Cerebellar cortex (tissue), 1 donor: ENCODE measurements at regions not wholly inside any gene's neighbourhood (a gene's known extent, or its start where the extent isn't known, plus 50 kb on each side); places are given as distances from the start of the nearest gene placed in this dataset.

ENCODE experiments used
- DNase-seq: peaks from one replicate; pipeline ENCODE4 v3.0.0-alpha.2; 2015; ENCODE audit warnings: low spot score

GRCh38 chr2:163541943-163542342, 193.9 kb downstream of the FIGN start:
- DNase-seq = no peak

- DNase-seq = no peak
Observed at GRCh38 chr2:163541495-163541894, 194.3 kb downstream of the FIGN start.

DNA sequence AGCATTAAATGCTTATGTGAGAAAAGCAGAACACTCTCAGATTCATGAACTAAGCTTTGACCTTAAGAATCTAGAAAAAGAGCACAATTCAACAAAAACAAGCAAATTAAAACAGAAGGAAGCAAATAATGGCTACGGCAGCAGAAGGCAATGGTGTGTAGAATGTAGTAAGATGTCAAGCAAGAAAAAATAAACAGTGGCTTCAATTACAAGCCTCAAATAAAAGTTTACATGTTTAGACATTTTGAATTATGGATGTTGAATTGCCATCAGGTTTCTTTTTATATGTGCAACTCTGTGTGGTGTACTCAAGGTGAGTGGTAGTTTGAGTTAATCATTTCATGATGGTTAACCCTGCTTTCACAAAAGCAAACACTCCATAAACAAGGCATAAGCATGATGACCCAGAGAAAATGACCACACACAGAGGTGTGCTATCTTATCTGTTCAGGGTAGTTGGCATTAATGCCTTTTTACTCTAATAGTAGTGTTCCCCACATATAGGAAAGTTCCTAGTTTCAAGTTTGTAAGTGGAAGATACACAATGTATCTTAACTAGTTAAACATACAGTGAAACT, 207.1 kb downstream of the FIGN start:
- DNase-seq = no peak

DNA sequence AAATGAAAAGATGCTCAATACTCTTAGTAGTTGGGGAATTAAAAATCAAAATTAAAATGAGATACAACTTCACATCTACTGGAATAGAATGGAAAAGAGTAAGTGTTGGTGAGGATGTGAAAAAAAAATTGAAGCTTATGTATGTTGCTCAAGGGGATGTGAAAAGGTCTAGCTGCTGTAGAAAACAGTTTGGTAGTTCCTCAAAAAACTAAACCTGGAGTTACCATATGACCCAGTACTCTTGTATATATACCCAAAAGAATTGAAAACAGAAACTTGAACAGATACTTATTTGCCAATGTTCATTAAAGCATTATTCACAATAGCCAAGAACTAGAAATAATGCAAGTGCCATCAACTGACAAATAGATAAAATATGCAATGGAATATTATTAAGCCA, 208.4 kb downstream of the FIGN start:
- no peak for DNase-seq

- no peak for DNase-seq
Observed at GRCh38 chr2:163518762-163519161, 217.0 kb downstream of the FIGN start.

- DNase-seq = no peak
Observed at GRCh38 chr2:163515836-163516235, 220.0 kb downstream of the FIGN start.

GRCh38 chr2:163505281-163505680, 230.5 kb downstream of the FIGN start:
- DNase-seq = no peak

DNA sequence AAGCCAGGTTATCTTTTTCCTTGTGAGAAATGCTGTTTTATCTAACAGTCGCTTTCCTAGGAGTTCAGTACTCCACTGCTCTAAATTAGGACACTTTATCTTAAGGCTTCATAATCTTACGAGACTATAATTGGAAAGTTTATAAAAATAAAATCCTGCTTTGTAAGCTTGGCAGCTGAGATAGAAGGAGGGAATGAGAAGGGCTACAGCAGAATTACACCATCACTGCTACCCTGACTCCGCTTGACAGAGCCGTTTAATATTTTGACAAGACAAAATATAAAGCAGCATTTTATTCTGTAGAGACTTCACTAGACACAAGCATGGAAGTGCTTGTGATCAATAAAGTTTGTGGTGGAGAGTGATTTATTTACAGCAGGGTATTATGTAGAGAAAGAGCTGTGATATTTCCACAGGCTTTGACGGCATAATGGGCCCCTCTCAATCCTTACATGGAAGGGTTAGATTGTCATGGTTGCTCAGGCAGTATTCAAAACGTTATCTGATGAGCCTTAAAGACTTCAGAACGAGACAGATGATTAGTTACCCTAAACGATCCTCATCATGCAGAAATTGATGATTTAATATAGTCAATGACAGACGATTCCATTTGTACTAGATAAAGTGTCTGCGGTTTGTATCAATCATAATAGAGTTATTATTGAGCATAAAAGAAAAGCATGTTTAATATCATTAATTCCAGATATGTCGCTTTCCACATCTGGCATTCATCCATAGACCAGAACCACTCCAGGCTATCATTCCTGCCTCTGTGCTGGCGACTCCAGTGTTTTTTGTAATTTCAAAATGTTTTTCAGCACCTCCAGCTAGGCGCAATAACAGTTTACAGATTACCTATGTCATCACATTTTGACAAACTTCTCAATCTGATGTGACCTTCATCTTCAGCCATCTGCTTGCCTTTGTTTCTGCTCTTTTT, 242.2 kb downstream of the FIGN start:
- DNase-seq = no peak

DNA sequence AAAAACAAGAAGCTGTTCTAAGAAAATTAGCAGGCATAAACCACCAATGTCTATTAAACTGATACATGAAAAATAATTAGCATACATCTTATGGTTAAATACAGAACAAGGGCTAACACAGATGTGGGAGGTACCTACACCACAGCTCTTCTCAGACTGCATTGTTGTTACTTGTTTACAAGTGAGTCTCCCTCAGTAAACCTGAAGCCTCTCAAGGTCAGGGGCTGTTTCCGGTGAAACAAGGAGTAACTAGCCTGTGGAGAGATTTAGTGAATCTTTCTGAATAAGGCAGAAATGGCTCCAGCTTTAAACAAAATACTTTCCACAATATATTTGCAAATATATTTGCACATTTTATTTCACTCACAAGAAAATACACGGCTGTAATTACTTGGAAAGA, 244.0 kb downstream of the FIGN start:
- no peak for DNase-seq

GRCh38 chr2:163490281-163490680, 245.5 kb downstream of the FIGN start:
- DNase-seq = no peak

DNA sequence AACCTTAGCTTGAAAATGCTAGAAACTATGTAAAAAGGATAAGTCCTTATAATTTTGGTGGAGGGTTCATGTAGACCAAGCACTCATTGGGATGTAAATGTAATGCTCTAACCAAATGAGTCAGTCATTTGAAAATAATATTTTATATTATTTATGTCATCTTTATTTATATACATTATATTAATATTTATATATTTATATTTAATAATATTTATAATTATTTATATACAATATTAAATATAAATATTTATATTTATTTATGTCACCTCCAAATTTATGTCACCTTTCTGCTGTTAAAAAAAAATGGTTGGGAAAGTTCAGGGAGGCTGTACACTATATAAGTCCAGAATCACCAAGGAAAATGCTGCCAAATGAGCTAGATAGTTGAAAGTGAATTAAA, 254.3 kb downstream of the FIGN start:
- no peak for DNase-seq

DNA sequence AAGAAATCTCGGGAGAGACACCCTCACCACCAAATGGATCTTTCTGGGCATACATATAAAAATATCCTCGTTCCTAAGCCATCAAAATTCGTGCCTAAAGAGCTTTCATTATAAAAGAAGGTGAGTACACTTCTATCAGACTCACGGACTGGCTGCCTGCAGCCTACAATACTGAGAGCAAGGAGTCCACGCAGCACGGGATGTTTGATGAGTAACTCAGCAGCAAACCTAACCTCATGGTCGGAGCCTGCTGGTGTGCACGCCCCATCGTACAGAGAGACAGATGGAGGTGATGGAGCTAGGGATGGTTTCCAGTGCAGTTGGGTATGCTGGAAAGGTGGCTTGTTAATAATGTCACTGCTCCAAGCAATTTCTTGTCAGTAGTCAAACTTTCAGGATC, 256.2 kb downstream of the FIGN start:
- no peak for DNase-seq

- DNase-seq = no peak
Observed at GRCh38 chr2:163475815-163476214, 260.0 kb downstream of the FIGN start.

GRCh38 chr2:163474889-163475288, 260.9 kb downstream of the FIGN start:
- DNase-seq = peak; percentile 12

GRCh38 chr2:163474319-163474744, 261.5 kb downstream of the FIGN start:
- DNase-seq = no peak

GRCh38 chr2:163471947-163472346, 263.9 kb downstream of the FIGN start:
- peak; percentile 41 for DNase-seq

DNA sequence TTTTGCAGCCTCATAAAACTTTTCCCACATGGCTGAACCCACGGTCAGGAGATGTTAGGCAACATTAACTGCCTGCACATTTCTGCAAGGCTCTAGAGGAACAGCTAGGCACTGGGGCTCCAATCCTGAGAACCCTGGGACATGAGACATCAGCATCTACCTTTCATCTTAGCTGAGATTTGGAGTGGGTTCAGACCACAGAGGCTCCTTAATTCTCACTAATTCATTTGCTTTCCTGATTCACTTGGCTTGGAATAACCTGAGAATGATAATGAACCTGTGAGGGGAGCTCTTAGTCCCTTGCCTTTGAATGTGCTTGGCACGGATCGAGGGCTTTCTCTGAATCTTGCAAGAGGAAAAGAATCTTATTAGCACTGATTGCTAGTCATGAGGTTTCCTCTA, 266.2 kb downstream of the FIGN start:
- DNase-seq = peak; percentile 83

DNA sequence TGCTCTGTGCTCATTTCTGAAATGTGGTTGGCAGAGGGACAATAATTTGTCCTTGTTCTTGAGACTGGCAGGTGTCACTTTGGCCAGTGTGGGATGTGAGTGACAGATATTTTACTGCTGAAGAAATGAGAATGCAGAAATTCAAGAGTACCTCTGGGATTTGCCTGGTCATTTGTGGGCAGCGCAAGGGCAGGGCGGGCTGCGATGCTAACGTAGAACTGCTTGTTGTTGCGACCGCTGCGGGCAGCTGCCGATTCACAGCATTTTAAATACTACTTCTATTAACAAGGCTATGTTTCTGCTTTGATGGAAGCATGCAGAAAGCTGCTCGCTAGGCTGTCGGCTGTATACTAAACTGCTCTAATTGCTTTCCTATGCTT, 268.6 kb downstream of the FIGN start:
- DNase-seq = peak; percentile 29

DNA sequence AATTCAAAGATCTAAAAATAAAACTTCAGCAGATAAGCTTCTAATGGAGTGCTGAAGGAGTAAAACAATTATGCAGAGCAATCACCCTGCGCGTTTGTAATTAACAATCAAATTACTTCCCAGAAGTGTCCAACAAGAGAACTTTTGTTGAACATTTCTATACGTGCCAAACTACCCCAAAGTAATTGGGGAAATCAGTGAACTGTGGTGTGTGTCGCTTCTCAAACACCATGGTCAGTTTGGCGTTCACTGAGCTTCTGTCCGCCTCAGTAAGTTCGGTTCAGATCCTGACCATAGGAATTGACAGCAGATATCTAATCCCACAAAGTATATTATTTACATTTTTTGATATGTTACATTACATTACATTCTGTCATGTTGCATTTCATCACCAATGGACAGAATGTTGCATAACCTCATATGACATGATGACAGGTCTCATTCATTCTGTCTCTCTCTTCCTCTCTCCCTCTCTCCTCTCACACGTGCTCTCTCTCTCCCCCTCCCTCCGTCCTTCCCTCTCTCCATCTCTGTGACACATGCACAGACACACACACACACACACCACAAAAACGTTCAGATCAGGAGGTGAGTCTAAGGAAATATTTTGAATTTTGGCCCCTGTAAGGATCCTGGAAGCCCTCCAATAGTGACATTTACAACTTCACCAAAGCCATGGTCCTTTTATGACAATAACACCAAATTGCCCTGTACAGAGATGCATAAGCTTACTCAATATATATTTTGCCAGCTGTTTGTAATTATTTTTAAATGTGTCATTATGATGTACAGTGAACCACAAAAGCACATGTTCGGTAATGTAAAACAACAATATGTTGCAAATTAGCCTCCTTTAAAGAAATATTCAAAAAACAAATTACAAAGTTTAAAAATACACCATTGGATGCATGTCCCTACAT, 269.2 kb downstream of the FIGN start:
- DNase-seq = peak; percentile 51

DNA sequence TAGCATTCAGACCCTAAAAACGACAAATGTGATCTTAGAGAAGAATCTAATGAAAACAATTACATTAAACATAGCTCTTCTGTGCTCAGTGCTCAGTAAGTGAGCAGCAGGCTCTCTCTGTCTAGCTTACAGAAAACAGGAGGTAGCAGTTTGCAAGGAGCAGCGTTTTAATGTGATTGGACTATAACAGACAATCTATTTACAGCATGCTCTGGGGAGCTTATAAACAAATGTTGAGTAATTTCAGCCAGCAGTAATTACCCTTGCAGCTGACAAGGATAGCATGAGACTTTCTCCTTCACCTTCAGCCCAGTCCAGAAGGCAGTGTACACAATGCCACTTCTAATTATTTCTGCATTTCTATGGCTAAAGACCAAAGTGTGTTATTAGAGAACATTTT, 270.4 kb downstream of the FIGN start:
- DNase-seq = peak; percentile 62

DNA sequence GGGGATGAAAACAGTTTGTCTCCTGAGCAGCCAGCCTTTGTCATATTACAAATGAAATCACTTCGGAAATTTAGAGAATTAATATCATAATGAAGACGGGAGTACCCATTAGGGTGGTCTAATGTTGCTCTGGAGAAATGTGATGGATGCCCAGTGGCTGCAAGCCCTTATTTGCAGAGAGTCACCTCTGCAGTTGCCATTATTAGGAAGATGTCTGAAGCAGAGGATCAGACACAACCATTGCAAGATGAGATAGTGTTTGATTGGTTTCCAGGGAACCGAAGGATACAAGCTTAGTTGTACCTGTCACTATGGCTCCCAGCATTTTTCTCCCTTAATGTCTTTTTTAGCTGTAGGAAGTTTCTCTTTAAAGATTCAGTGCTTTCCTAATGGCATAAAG, 272.4 kb downstream of the FIGN start:
- no peak for DNase-seq

GRCh38 chr2:163462993-163463392, 272.8 kb downstream of the FIGN start:
- DNase-seq = no peak

GRCh38 chr2:163459986-163460385, 275.8 kb downstream of the FIGN start:
- no peak for DNase-seq
